Suprapubic skin (tissue), 4 donors: ENCODE measurements at regions not wholly inside any gene's neighbourhood (a gene's known extent, or its start where the extent isn't known, plus 50 kb on each side); places are given as distances from the start of the nearest gene placed in this dataset.

Experiments
- DNase-seq, 2 donors: peaks; one replicate each; pipeline ENCODE4 v3.0.0-alpha.2; 2019; ENCODE audit warnings: low spot score in 2 of 2
- H3K27ac ChIP-seq: fragments of 200-600 bp; sonication (generic); one replicate; pipeline ENCODE4 v1.5.1; 2019
- H3K27me3 ChIP-seq: fragments of 200-600 bp; sonication (generic); one replicate; pipeline ENCODE4 v1.5.1; 2019
- H3K36me3 ChIP-seq: fragments of 200-600 bp; sonication (generic); one replicate; pipeline ENCODE4 v1.5.1; 2019
- H3K4me1 ChIP-seq: fragments of 200-600 bp; sonication (generic); one replicate; pipeline ENCODE4 v1.5.1; 2019
- H3K4me3 ChIP-seq: fragments of 200-600 bp; sonication (generic); one replicate; pipeline ENCODE4 v1.5.1; 2019; ENCODE audit warnings: mild to moderate bottlenecking
- H3K9me3 ChIP-seq: fragments of 200-600 bp; sonication (generic); one replicate; pipeline ENCODE4 v1.5.1; 2019
- CTCF ChIP-seq, 2 donors: fragments of 200-600 bp in 1 of 2; fragments of 450-650 bp in 1 of 2; sonication (generic) in 1 of 2; IDR thresholded peaks; one replicate each; pipeline ENCODE4 v1.5.1; 2016 to 2019; ENCODE audit warnings: antibody characterized with exemption in 2 of 2, mild to moderate bottlenecking in 1 of 2, moderate library complexity in 1 of 2
- EP300 ChIP-seq: sonication (generic); formaldehyde crosslinking; IDR thresholded peaks from one replicate; pipeline ENCODE4 v1.6.1; 2017; ENCODE audit warnings: antibody characterized with exemption
- POLR2A ChIP-seq, 2 donors: fragments of 450-650 bp; IDR thresholded peaks; one replicate each; pipeline ENCODE4 v1.6.1; 2017; ENCODE audit warnings: antibody characterized with exemption in 2 of 2, mild to moderate bottlenecking in 2 of 2, moderate library complexity in 2 of 2
- POLR2AphosphoS5 ChIP-seq, 3 donors: sonication (generic); formaldehyde crosslinking; IDR thresholded peaks; one replicate each; pipeline ENCODE4 v1.6.1; 2017; ENCODE audit warnings: antibody characterized with exemption in 3 of 3
- WGBS: methylation state at CpG from one replicate; pipeline ENCODE4 v1.1.5; 2018; 5-methylcytosine and 5-hydroxymethylcytosine counted together

DNA sequence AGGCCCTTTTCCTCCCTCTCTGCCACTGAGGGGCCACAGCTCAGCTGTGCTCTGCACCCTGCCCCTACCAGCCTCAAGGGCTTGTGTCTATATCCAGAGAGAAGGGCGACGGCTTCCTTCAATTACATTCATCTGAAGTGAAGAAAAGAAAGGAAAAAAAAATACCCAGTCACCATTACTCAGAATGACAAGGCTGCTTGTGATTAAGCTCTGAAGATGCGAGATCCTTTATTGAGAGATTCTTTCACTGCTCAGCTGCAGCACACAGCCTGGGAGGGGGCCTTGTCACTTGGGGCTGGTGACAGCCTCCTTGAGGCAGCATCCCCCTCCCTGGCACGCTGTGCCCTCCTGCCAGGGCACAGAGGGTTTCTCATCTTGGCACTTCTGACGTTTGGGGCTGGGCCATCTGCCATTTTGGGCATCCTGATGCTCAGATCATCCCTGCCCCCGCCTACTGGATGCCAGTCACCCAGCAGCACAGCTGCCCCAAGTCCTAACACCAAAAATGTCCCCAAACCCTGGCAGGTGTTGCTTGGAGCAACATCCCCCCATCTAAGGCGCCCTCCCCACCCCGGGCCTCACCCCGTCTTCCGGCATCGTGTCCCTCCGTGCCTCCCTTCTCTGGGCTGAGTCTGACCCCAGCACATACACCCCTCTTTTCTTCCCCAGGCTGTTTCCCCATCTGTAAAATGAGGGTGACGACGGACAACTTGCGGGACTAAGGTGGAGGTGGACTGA, 1394.7 kb downstream of the BRD1 start:
- DNase-seq = peak; percentile 34 to 47
- Histone ChIP-seq H3K4me1 (no peaks in the 10 kb centered on the region), H3K36me3 (no peaks in the 10 kb centered on the region), H3K27me3 (peaks cover 6% of the 10 kb centered on the region), H3K27ac (no peak overlapping the region), H3K4me3 (no peak overlapping the region), H3K9me3 (no peaks in the 10 kb centered on the region)
- TF ChIP-seq POLR2A (IDR thresholded peaks at IDR 0.05) (no peak), CTCF (IDR thresholded peaks at IDR 0.05) (no peak), POLR2AphosphoS5 (IDR thresholded peaks at IDR 0.05) (no peak)
- 79% methylated on average over 15 of the region's 15 CpGs for WGBS

- Histone ChIP-seq H3K4me1 (no peaks in the 10 kb centered on the region), H3K4me3 (no peak overlapping the region), H3K27me3 (peaks cover 6% of the 10 kb centered on the region), H3K36me3 (no peaks in the 10 kb centered on the region), H3K27ac (no peak overlapping the region), H3K9me3 (no peaks in the 10 kb centered on the region)
- peak; percentile 49 to 78 for DNase-seq
- WGBS = 84% methylated on average over 16 of the region's 20 CpGs
- TF ChIP-seq POLR2AphosphoS5 (IDR thresholded peaks at IDR 0.05) (no peak), POLR2A (IDR thresholded peaks at IDR 0.05) (no peak), EP300 (no peak), CTCF (IDR thresholded peaks at IDR 0.05) (no peak)
These were observed 1395.9 kb downstream of the BRD1 start for GRCh38 chr22:48431536-48432315.

DNA sequence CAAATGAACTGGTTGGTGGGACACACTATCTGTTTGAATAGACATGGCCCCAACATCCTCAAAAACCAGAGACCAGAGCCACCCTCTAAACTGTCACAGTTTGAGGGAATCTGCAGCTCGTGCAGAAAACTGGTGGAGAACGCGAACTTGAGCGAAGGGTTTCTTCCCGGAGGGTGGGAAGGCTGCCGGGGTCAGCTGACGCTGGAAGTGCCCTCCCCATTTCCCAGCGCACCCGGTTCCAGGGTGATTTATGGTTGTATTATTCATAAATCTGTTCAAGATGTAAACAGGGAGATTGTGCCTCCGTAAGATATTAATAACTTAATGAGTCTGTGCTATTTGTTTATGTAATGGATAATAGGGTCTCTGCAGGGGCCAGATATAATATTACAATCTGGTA, 1396.7 kb downstream of the BRD1 start:
- H3K27me3 ChIP-seq = peaks cover under 1% of the 10 kb centered on the region
- no peaks in the 10 kb centered on the region for H3K9me3 ChIP-seq
- peak; percentile 41 to 76 for DNase-seq
- H3K4me1 ChIP-seq = no peaks in the 10 kb centered on the region
- TF ChIP-seq EP300 (no peak), CTCF (IDR thresholded peaks at IDR 0.05) (no peak)
- no peak overlapping the region for H3K4me3 ChIP-seq
- WGBS = 49% methylated on average over 10 of the region's 10 CpGs
- H3K27ac ChIP-seq = no peak overlapping the region
- no peaks in the 10 kb centered on the region for H3K36me3 ChIP-seq

DNA sequence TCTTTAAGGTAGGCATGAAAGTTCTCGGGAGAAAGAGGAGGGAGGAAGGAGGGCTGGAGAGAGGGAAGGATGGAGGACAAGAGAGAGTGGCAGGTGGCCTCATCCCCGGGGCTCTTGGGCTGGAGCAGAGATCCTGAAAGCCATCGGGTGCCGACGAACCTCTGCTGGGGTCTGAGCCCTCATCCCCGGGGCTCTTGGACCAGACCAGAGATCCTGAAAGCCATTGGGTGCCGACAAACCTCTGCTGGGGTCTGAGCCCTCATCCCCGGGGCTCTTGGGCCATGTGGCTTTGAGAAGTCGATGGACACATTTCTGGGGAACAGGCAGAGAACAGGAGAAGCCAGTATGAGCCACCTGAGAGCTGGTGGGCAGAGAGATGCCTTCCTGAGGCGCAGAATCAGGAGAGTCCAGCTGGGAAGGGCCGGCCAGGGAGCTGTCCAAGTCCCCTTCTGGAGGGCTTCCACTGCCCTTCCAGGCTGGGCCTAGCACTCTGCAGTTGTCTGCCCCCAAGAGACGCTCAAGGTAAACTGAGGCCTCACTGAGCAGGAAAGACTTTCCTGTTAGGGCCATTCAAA, 1398.1 kb downstream of the BRD1 start:
- TF ChIP-seq EP300 = no peak
- no peak for TF ChIP-seq POLR2AphosphoS5 (IDR thresholded peaks at IDR 0.05)
- TF ChIP-seq CTCF (IDR thresholded peaks at IDR 0.05) = no peak
- no peak for TF ChIP-seq POLR2A (IDR thresholded peaks at IDR 0.05)
- Histone ChIP-seq H3K9me3 (no peaks in the 10 kb centered on the region), H3K27ac (no peak overlapping the region), H3K27me3 (no peaks in the 10 kb centered on the region), H3K36me3 (no peaks in the 10 kb centered on the region), H3K4me3 (no peak overlapping the region), H3K4me1 (no peaks in the 10 kb centered on the region)
- 88% methylated on average over 11 of the region's 12 CpGs for WGBS
- peak; percentile 36 to 69 for DNase-seq
